ENCODE measurements at regions not wholly inside any gene's neighbourhood (a gene's known extent, or its start where the extent isn't known, plus 50 kb on each side); places are given as distances from the start of the nearest gene placed in this dataset.

DNA sequence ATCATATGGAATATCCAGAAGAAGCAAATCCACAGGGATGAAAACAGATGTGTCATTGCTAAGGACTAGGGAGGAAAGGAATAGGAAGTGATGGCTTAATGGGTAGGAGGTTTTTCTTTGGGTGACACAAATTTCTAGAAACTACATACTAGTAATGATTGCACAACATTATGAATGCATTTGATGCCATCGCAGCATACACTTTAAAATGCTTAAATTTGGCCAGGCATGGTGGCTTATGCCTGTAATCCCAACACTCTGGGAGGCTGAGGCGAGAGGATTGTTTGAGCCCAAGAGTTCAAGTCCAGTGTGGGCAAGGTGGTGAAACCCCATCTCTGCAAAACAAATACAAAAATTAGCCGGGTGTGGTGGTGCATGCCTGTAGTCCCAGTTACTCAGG is 1370.8 kb downstream of the AACS start:
- TF ChIP-seq CTCF (IDR thresholded peaks at IDR 0.05; ENCODE audit: control extremely low read depth in 1 of 3, insufficient read depth in 1 of 3, low read depth in 1 of 3, low read length in 3 of 3) (no peak), EZH2 (IDR thresholded peaks at IDR 0.05; ENCODE audit: low read depth, low read length, severe bottlenecking) (no peak), TAF7 (optimal IDR thresholded peaks at IDR 0.05; ENCODE audit: borderline replicate concordance, low read depth, low read length) (no peak)
